Sigmoid colon (tissue), 4 donors: ENCODE measurements at regions not wholly inside any gene's neighbourhood (a gene's known extent, or its start where the extent isn't known, plus 50 kb on each side); places are given as distances from the start of the nearest gene placed in this dataset.

ENCODE experiments used
- POLR2AphosphoS5 ChIP-seq, 4 donors: sonication (generic); formaldehyde crosslinking; IDR thresholded peaks; one replicate each; pipeline ENCODE4 v1.6.1; 2017; ENCODE audit warnings: antibody characterized with exemption in 4 of 4
- TF ChIP-seq, protein P1 (sequence below), 4 experiments: fragments of 450-650 bp in 3 of 4; fragments of 200-600 bp in 1 of 4; IDR thresholded peaks; one replicate each; pipeline ENCODE4 v1.5.1; 2016 to 2019; ENCODE audit warnings: antibody characterized with exemption in 4 of 4, mild to moderate bottlenecking in 3 of 4, moderate library complexity in 2 of 4

DNA sequence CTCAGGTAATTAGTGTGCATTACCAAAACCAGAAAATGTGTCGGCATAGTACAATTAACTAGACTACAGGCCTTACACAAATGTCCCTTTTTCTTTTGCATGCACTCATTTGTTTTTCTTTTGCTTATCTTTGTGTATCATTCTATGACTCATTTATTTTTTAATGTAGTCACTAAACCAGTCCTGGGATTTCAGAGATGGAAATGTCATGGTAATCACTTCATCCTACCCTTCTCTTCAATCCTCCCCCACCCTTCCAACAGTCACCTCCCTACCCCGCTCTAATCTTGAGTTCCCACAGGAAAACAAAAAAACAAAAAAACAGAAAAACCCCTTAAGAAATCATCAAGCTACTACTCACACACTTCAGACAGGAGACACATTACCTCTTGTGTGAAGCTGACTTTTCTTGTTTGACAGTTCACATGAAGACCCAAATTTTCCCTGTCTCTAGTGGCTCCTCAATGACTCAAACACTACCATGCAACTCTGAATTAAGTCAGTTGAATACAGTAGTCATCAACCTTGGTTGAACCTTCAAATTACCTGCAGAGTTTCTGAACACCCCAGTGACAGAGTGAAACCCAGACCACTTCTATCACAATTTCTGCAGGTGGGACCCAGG lies 242.4 kb upstream of the SALL1 start:
- TF ChIP-seq, protein P1, sequence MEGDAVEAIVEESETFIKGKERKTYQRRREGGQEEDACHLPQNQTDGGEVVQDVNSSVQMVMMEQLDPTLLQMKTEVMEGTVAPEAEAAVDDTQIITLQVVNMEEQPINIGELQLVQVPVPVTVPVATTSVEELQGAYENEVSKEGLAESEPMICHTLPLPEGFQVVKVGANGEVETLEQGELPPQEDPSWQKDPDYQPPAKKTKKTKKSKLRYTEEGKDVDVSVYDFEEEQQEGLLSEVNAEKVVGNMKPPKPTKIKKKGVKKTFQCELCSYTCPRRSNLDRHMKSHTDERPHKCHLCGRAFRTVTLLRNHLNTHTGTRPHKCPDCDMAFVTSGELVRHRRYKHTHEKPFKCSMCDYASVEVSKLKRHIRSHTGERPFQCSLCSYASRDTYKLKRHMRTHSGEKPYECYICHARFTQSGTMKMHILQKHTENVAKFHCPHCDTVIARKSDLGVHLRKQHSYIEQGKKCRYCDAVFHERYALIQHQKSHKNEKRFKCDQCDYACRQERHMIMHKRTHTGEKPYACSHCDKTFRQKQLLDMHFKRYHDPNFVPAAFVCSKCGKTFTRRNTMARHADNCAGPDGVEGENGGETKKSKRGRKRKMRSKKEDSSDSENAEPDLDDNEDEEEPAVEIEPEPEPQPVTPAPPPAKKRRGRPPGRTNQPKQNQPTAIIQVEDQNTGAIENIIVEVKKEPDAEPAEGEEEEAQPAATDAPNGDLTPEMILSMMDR (IDR thresholded peaks at IDR 0.05) = no peak
- TF ChIP-seq POLR2AphosphoS5 (IDR thresholded peaks at IDR 0.05) = no peak
